ENCODE measurements at regions not wholly inside any gene's neighbourhood (a gene's known extent, or its start where the extent isn't known, plus 50 kb on each side); places are given as distances from the start of the nearest gene placed in this dataset.

- CTCF ChIA-PET = no interaction called here
- TF ChIP-seq CTCF (IDR thresholded peaks at IDR 0.05) (no peak), EZH2 (IDR thresholded peaks at IDR 0.05; ENCODE audit: borderline replicate concordance, insufficient read depth, low read depth, low read length, poor library complexity, severe bottlenecking) (no peak)
- ATAC-seq (ENCODE audit: low read depth) = no peak
- Mint-ChIP-seq H3K4me1 (no peaks in the 10 kb centered on the region), H3K4me3 (no peak overlapping the region), H3K27me3 (no peaks in the 10 kb centered on the region), H3K9me3 (ENCODE audit: insufficient read depth) (no peaks in the 10 kb centered on the region), H3K27ac (no peak overlapping the region)
- POLR2A ChIA-PET = no interaction called here
- no peaks in the 10 kb centered on the region for H3K79me2 ChIP-seq (ENCODE audit: control insufficient read depth, insufficient read depth, low read length)
- no peaks in the 10 kb centered on the region for H3K27me3 ChIP-seq (replicated peaks in 1 of 4; ENCODE audit: control extremely low read depth in 1 of 4, control insufficient read depth in 3 of 4, insufficient read depth in 4 of 4, low read length in 3 of 4)
- no peak overlapping the region for H3K9ac ChIP-seq (ENCODE audit: low read length)
- no peak overlapping the region for H2AFZ ChIP-seq (ENCODE audit: insufficient read depth, low read depth, low read length, poor library complexity, severe bottlenecking)
- no peak overlapping the region for H3K4me2 ChIP-seq (replicated peaks; ENCODE audit: low read depth, low read length, poor library complexity, severe bottlenecking)
- H3K27ac ChIP-seq (ENCODE audit: low read length in 2 of 2) = no peak overlapping the region
- no peaks in the 10 kb centered on the region for H3K4me1 ChIP-seq (ENCODE audit: control insufficient read depth in 2 of 2, insufficient read depth in 2 of 2, low read length in 2 of 2)
- WGBS (ENCODE audit: insufficient coverage) = no CpG with 5 or more reads among the region's 1 CpG
- no peak for DNase-seq
- H4K20me1 ChIP-seq (ENCODE audit: control insufficient read depth, insufficient read depth, low read length, poor library complexity, severe bottlenecking) = no peaks in the 10 kb centered on the region
- H3K36me3 ChIP-seq (replicated peaks in 1 of 2; ENCODE audit: control extremely low read depth in 1 of 2, control insufficient read depth in 1 of 2, extremely low read depth in 1 of 2, insufficient read depth in 2 of 2, low read length in 1 of 2) = no peaks in the 10 kb centered on the region
- H3K4me3 ChIP-seq (ENCODE audit: control extremely low read depth in 1 of 5, extremely low read depth in 1 of 5, insufficient read depth in 1 of 5, low read depth in 2 of 5, low read length in 4 of 5) = no peak overlapping the region
- intact Hi-C loops (cut with micrococcal nuclease) = no loop called here
- H3K9me3 ChIP-seq (ENCODE audit: control extremely low read depth in 1 of 3, control insufficient read depth in 2 of 3, insufficient read depth in 1 of 3, low read length in 2 of 3) = no peaks in the 10 kb centered on the region
These were observed 545.2 kb downstream of the STK39 start for GRCh38 chr2:167702227-167702626.

- ChIA-PET CTCF (no interaction called here), POLR2A (no interaction called here)
- intact Hi-C loops (cut with micrococcal nuclease) = no loop called here
- no peak overlapping the region for H3K4me3 ChIP-seq (ENCODE audit: control extremely low read depth in 1 of 5, extremely low read depth in 1 of 5, insufficient read depth in 1 of 5, low read depth in 2 of 5, low read length in 4 of 5)
- 83% methylated on average over 1 of the region's 4 CpGs for WGBS (ENCODE audit: insufficient coverage)
- ATAC-seq (ENCODE audit: low read depth) = no peak
- no peak overlapping the region for H3K4me2 ChIP-seq (replicated peaks; ENCODE audit: low read depth, low read length, poor library complexity, severe bottlenecking)
- Mint-ChIP-seq H3K9me3 (ENCODE audit: insufficient read depth) (no peaks in the 10 kb centered on the region), H3K27me3 (no peaks in the 10 kb centered on the region), H3K4me3 (no peak overlapping the region), H3K4me1 (no peaks in the 10 kb centered on the region), H3K27ac (no peak overlapping the region)
- H4K20me1 ChIP-seq (ENCODE audit: control insufficient read depth, insufficient read depth, low read length, poor library complexity, severe bottlenecking) = no peaks in the 10 kb centered on the region
- H3K27me3 ChIP-seq (replicated peaks in 1 of 4; ENCODE audit: control extremely low read depth in 1 of 4, control insufficient read depth in 3 of 4, insufficient read depth in 4 of 4, low read length in 3 of 4) = no peaks in the 10 kb centered on the region
- no peaks in the 10 kb centered on the region for H3K36me3 ChIP-seq (replicated peaks in 1 of 2; ENCODE audit: control extremely low read depth in 1 of 2, control insufficient read depth in 1 of 2, extremely low read depth in 1 of 2, insufficient read depth in 2 of 2, low read length in 1 of 2)
- no peak overlapping the region for H2AFZ ChIP-seq (ENCODE audit: insufficient read depth, low read depth, low read length, poor library complexity, severe bottlenecking)
- no peaks in the 10 kb centered on the region for H3K9me3 ChIP-seq (ENCODE audit: control extremely low read depth in 1 of 3, control insufficient read depth in 2 of 3, insufficient read depth in 1 of 3, low read length in 2 of 3)
- no peak overlapping the region for H3K9ac ChIP-seq (ENCODE audit: low read length)
- no peak for DNase-seq
- no peaks in the 10 kb centered on the region for H3K79me2 ChIP-seq (ENCODE audit: control insufficient read depth, insufficient read depth, low read length)
- no peak overlapping the region for H3K27ac ChIP-seq (ENCODE audit: low read length in 2 of 2)
- H3K4me1 ChIP-seq (ENCODE audit: control insufficient read depth in 2 of 2, insufficient read depth in 2 of 2, low read length in 2 of 2) = no peaks in the 10 kb centered on the region
- no peak for TF ChIP-seq EZH2 (IDR thresholded peaks at IDR 0.05; ENCODE audit: borderline replicate concordance, insufficient read depth, low read depth, low read length, poor library complexity, severe bottlenecking)
- TF ChIP-seq CTCF (IDR thresholded peaks at IDR 0.05) = no peak
These were observed 545.7 kb downstream of the STK39 start for GRCh38 chr2:167701651-167702050.
